Gastroesophageal sphincter (tissue), 3 donors: ENCODE measurements at regions not wholly inside any gene's neighbourhood (a gene's known extent, or its start where the extent isn't known, plus 50 kb on each side); places are given as distances from the start of the nearest gene placed in this dataset.

Source experiments
- POLR2A ChIP-seq, 2 donors: fragments of 450-650 bp; IDR thresholded peaks; one replicate each; pipeline ENCODE4 v1.6.1; 2017; ENCODE audit warnings: antibody characterized with exemption in 2 of 2, mild to moderate bottlenecking in 2 of 2, moderate library complexity in 1 of 2
- TF ChIP-seq, protein P1 (sequence below), 4 experiments: fragments of 200-600 bp in 2 of 4; fragments of 450-650 bp in 2 of 4; sonication (generic) in 1 of 4; IDR thresholded peaks; one replicate each; pipeline ENCODE4 v1.5.1; 2017 to 2019; ENCODE audit warnings: antibody characterized with exemption in 4 of 4, mild to moderate bottlenecking in 2 of 4, moderate library complexity in 2 of 4

DNA sequence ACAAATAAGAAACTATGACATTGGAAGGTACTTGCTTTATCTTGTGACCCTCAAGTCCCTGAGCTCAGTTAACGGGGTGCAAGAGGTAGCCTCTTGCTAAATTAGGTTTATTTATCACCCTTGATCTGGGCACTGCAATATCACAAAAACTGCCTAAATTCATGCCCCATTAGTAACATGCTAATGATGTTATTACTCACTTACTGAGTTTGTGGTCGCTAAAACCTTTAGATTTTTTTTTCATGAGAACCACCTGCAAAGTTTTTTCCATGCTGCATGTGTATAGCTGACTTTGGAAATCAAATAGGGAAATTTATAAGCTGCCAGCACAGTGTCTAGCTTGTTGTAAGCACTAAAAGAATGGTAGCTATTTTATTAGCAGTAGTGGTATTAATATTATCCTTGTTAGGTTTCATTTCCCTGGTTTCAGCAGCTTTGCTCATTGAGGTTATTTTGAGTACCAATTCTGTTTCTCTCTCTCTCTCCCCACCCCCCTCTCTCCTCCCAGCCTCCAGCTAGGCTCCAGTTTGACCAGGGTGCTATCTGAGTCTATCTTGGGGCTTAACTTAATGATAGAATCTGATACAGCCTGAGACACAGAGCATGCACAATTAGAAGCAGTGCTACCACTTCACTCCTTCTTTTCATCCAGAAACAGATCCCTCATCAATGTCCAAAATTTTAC lies 88.7 kb upstream of the ATP8B1 start:
- TF ChIP-seq, protein P1, sequence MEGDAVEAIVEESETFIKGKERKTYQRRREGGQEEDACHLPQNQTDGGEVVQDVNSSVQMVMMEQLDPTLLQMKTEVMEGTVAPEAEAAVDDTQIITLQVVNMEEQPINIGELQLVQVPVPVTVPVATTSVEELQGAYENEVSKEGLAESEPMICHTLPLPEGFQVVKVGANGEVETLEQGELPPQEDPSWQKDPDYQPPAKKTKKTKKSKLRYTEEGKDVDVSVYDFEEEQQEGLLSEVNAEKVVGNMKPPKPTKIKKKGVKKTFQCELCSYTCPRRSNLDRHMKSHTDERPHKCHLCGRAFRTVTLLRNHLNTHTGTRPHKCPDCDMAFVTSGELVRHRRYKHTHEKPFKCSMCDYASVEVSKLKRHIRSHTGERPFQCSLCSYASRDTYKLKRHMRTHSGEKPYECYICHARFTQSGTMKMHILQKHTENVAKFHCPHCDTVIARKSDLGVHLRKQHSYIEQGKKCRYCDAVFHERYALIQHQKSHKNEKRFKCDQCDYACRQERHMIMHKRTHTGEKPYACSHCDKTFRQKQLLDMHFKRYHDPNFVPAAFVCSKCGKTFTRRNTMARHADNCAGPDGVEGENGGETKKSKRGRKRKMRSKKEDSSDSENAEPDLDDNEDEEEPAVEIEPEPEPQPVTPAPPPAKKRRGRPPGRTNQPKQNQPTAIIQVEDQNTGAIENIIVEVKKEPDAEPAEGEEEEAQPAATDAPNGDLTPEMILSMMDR (IDR thresholded peaks at IDR 0.05) = no peak
- no peak for TF ChIP-seq POLR2A (IDR thresholded peaks at IDR 0.05)
